ENCODE measurements at regions not wholly inside any gene's neighbourhood (a gene's known extent, or its start where the extent isn't known, plus 50 kb on each side); places are given as distances from the start of the nearest gene placed in this dataset.

GRCh38 chr2:59019566-59020159, 778.5 kb upstream of the FANCL start:
- no peak overlapping the region for H3K27ac ChIP-seq (ENCODE audit: control insufficient read depth, insufficient read depth)
- ChIA-PET RAD21 (ENCODE audit: unreplicated experiment) (no interaction called here), POLR2A (interaction anchor here (0.7 kb wide), 1 partner anchor 12 kb away, joined by 5 read pairs; no protein-coding TSS in a partner anchor), CTCF (no interaction called here), SMC1A (ENCODE audit: uncharacterized antibody, unreplicated experiment) (no interaction called here)
- no peak overlapping the region for H3K4me3 ChIP-seq
- no peak overlapping the region for H3K4me2 ChIP-seq (ENCODE audit: control insufficient read depth, insufficient read depth)
- no peaks in the 10 kb centered on the region for H3K36me3 ChIP-seq (ENCODE audit: control insufficient read depth in 2 of 2, insufficient read depth in 2 of 2, low read length in 1 of 2)
- H4K20me1 ChIP-seq (ENCODE audit: control insufficient read depth, insufficient read depth): no peaks in the 10 kb centered on the region
- no TSS peak for BruUV-seq (replicated peaks)
- in situ Hi-C loops (cut with MboI): loop anchor here (10.0 kb wide), 1 partner anchor 1545 kb away; no protein-coding TSS in a partner anchor
- no peak for ATAC-seq
- WGBS (ENCODE audit: insufficient coverage, insufficient replicate concordance, low lambda C conversion rate, missing lambda C conversion rate): 34% methylated on average over 7 of the region's 7 CpGs
- DNase-seq (ENCODE audit: low read depth, low spot score): no peak
- H2AFZ ChIP-seq (ENCODE audit: control insufficient read depth, low read depth, low read length): no peak overlapping the region
- intact Hi-C loops (cut with micrococcal nuclease; ENCODE audit: unreplicated experiment): loop anchor here (10.0 kb wide), 1 partner anchor 1535 kb away; the partner anchor contains the start of gene BCL11A
- H3K9ac ChIP-seq (ENCODE audit: control insufficient read depth, insufficient read depth, low read length): no peak overlapping the region
- H3K27me3 ChIP-seq (replicated peaks in 1 of 2; ENCODE audit: control insufficient read depth in 2 of 2, insufficient read depth in 2 of 2, low read length in 1 of 2): no peaks in the 10 kb centered on the region; a peak in 1 of 4 replicates
- H3K9me3 ChIP-seq (replicated peaks; ENCODE audit: control insufficient read depth, insufficient read depth, low read length): no peaks in the 10 kb centered on the region
- no peaks in the 10 kb centered on the region for H3K4me1 ChIP-seq (ENCODE audit: control insufficient read depth, insufficient read depth, low read length)
- no peaks in the 10 kb centered on the region for H3K79me2 ChIP-seq (ENCODE audit: control insufficient read depth, insufficient read depth, low read length)
- no peak for FAIRE-seq
- TF ChIP-seq EZH2 (IDR thresholded peaks at IDR 0.05; ENCODE audit: borderline replicate concordance, control insufficient read depth, low read depth, low read length) (no peak), TCF3 (IDR thresholded peaks at IDR 0.05; ENCODE audit: borderline replicate concordance, insufficient read depth, low read depth, low read length) (no peak), NFYA (IDR thresholded peaks at IDR 0.05; ENCODE audit: borderline replicate concordance, low read depth, low read length) (no peak), NR2C1 (IDR thresholded peaks at IDR 0.05) (no peak), TAF1 (IDR thresholded peaks at IDR 0.05; ENCODE audit: borderline replicate concordance, low read depth, low read length) (no peak), CBFB (IDR thresholded peaks at IDR 0.05; ENCODE audit: low read depth) (no peak), ASH2L (IDR thresholded peaks at IDR 0.05; ENCODE audit: borderline replicate concordance, low read depth) (no peak), RELA (IDR thresholded peaks at IDR 0.05; ENCODE audit: borderline replicate concordance, partially characterized antibody) (no peak), SKIL (IDR thresholded peaks at IDR 0.05; ENCODE audit: low read depth, poor library complexity, severe bottlenecking) (no peak), FOXM1 (IDR thresholded peaks at IDR 0.05; ENCODE audit: low read depth, low read length) (no peak), CTCF (IDR thresholded peaks at IDR 0.05 in 2 of 3, conservative IDR thresholded peaks at IDR 0.05 in 1 of 3; ENCODE audit: control insufficient read depth in 2 of 3, extremely low read depth in 1 of 3, insufficient read depth in 1 of 3, low read depth in 3 of 3, low read length in 3 of 3) (no peak), ZBTB11 (CRISPR knock-in tag; IDR thresholded peaks at IDR 0.05) (no peak)
- TF ChIP-seq, protein P1, sequence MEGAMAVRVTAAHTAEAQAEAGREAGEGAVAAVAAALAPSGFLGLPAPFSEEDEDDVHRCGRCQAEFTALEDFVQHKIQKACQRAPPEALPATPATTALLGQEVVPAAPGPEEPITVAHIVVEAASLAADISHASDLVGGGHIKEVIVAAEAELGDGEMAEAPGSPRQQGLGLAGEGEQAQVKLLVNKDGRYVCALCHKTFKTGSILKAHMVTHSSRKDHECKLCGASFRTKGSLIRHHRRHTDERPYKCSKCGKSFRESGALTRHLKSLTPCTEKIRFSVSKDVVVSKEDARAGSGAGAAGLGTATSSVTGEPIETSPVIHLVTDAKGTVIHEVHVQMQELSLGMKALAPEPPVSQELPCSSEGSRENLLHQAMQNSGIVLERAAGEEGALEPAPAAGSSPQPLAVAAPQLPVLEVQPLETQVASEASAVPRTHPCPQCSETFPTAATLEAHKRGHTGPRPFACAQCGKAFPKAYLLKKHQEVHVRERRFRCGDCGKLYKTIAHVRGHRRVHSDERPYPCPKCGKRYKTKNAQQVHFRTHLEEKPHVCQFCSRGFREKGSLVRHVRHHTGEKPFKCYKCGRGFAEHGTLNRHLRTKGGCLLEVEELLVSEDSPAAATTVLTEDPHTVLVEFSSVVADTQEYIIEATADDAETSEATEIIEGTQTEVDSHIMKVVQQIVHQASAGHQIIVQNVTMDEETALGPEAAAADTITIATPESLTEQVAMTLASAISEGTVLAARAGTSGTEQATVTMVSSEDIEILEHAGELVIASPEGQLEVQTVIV (IDR thresholded peaks at IDR 0.05; ENCODE audit: borderline replicate concordance, partially characterized antibody): no peak

All from GM12878 (cell line).